Stimulated activated CD8-positive, alpha-beta memory T cell treated with anti-CD3 and anti-CD28 coated beads, Interleukin-7, amount 100 ng/mL, for 48 hours (primary cell): ENCODE measurements at regions not wholly inside any gene's neighbourhood (a gene's known extent, or its start where the extent isn't known, plus 50 kb on each side); places are given as distances from the start of the nearest gene placed in this dataset.
"Not testable (repeated sequence)": the region's sequence is repeated elsewhere in the genome, so short reads cannot be mapped to it uniquely, and the experiment has no call there.

Experiments used
- DNase-seq, 2 donors: peaks; one replicate each; pipeline ENCODE4 v3.0.0-alpha.2; 2020; ENCODE audit warnings: low read depth in 1 of 2; ENCODE audit errors: extremely low read depth in 1 of 2

GRCh38 chr1:196005426-196005825 lies 602.8 kb downstream of the KCNT2 start:
- no peak for DNase-seq

GRCh38 chr1:196004388-196004787 lies 603.9 kb downstream of the KCNT2 start:
- not testable (repeated sequence) for DNase-seq

- no peak for DNase-seq
Observed at GRCh38 chr1:196002906-196003305, 605.3 kb downstream of the KCNT2 start.

- not testable (repeated sequence) for DNase-seq
Observed at GRCh38 chr1:196002296-196002695, 605.9 kb downstream of the KCNT2 start.

- DNase-seq: no peak
Observed at GRCh38 chr1:196001188-196001587, 607.1 kb downstream of the KCNT2 start.

- DNase-seq: no peak
Observed at GRCh38 chr1:195999022-195999421, 609.2 kb downstream of the KCNT2 start.

GRCh38 chr1:195981448-195982139 lies 626.6 kb downstream of the KCNT2 start:
- no peak for DNase-seq

- no peak for DNase-seq
Observed at GRCh38 chr1:195979646-195980045, 628.6 kb downstream of the KCNT2 start.

GRCh38 chr1:195973311-195973904 lies 634.8 kb downstream of the KCNT2 start:
- DNase-seq: no peak

- DNase-seq: no peak
Observed at GRCh38 chr1:195971589-195971988, 636.7 kb downstream of the KCNT2 start.

GRCh38 chr1:195970209-195970608 lies 638.0 kb downstream of the KCNT2 start:
- DNase-seq: no peak

GRCh38 chr1:195965475-195965874 lies 642.8 kb downstream of the KCNT2 start:
- no peak for DNase-seq

- DNase-seq: no peak
Observed at GRCh38 chr1:195965036-195965435, 643.2 kb downstream of the KCNT2 start.

GRCh38 chr1:195964516-195964915 lies 643.7 kb downstream of the KCNT2 start:
- no peak for DNase-seq

- no peak for DNase-seq
Observed at GRCh38 chr1:195962051-195962450, 646.2 kb downstream of the KCNT2 start.

- DNase-seq: no peak
Observed at GRCh38 chr1:195960580-195960979, 647.7 kb downstream of the KCNT2 start.

- no peak for DNase-seq
Observed at GRCh38 chr1:195958131-195958530, 650.1 kb downstream of the KCNT2 start.

- DNase-seq: no peak
Observed at GRCh38 chr1:195956845-195957244, 651.4 kb downstream of the KCNT2 start.

- DNase-seq: no peak
Observed at GRCh38 chr1:195954848-195955247, 653.4 kb downstream of the KCNT2 start.

- DNase-seq: no peak
Observed at GRCh38 chr1:195951313-195951712, 656.9 kb downstream of the KCNT2 start.

- DNase-seq: no peak
Observed at GRCh38 chr1:195948123-195948895, 659.9 kb downstream of the KCNT2 start.

GRCh38 chr1:195946500-195946899 lies 661.7 kb downstream of the KCNT2 start:
- DNase-seq: no peak
